ENCODE measurements at regions not wholly inside any gene's neighbourhood (a gene's known extent, or its start where the extent isn't known, plus 50 kb on each side); places are given as distances from the start of the nearest gene placed in this dataset.

DNA sequence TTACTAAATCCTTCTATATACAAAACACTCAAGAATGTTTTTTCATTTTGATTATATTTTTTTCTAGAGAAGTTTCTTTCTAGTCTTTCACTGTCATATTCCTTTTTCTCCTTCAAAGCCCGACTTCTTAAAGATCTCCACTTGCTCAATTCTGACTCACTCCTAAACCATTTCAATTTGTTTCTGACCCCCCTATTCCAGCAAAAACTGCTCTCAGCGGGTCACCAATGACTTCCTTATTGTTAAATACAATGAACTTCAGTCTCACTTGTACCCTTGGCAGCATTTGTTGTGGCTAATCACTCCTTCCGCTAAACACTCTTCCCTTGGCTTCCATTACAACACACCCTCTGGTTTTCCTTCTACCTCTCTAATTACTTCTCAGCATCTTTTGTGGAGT lies 111.1 kb upstream of the RBBP8 start:
- H3K79me2 ChIP-seq (ENCODE audit: control insufficient read depth, insufficient read depth, low read length), result no peaks in the 10 kb centered on the region
- WGBS (ENCODE audit: insufficient coverage, insufficient replicate concordance, low lambda C conversion rate, missing lambda C conversion rate), result 52% methylated on average over 3 of the region's 3 CpGs
- no peak overlapping the region for H3K27ac ChIP-seq (ENCODE audit: control insufficient read depth, insufficient read depth)
- ChIA-PET CTCF (interaction anchor here (1.0 to 2.1 kb wide), 8 partner anchors 8 to 666 kb away, joined by 3 to 12 read pairs (median 6); no protein-coding TSS in a partner anchor), SMC1A (ENCODE audit: uncharacterized antibody, unreplicated experiment) (interaction anchor here (1.2 to 5.8 kb wide), 5 partner anchors 8 to 161 kb away, joined by 4 to 25 read pairs (median 12); no protein-coding TSS in a partner anchor), POLR2A (no interaction called here), RAD21 (ENCODE audit: unreplicated experiment) (interaction anchor here (0.7 to 1.8 kb wide), 4 partner anchors 12 to 161 kb away, joined by 3 to 8 read pairs (median 4); no protein-coding TSS in a partner anchor)
- TF ChIP-seq CBX5 (IDR thresholded peaks at IDR 0.05; ENCODE audit: low read depth) (no peak), POLR2AphosphoS5 (IDR thresholded peaks at IDR 0.05; ENCODE audit: low read length) (no peak), FOXM1 (IDR thresholded peaks at IDR 0.05; ENCODE audit: low read depth, low read length) (no peak), MYB (IDR thresholded peaks at IDR 0.05; ENCODE audit: borderline replicate concordance, low read depth, low read length) (no peak), BHLHE40 (IDR thresholded peaks at IDR 0.05; ENCODE audit: borderline replicate concordance in 1 of 2, low read depth in 2 of 2, low read length in 1 of 2) (no peak), RFX5 (IDR thresholded peaks at IDR 0.05; ENCODE audit: low read depth, low read length) (no peak), HCFC1 (IDR thresholded peaks at IDR 0.05; ENCODE audit: low read length) (no peak), ZNF274 (IDR thresholded peaks at IDR 0.05; ENCODE audit: insufficient read depth, insufficient read length) (no peak), KLF5 (IDR thresholded peaks at IDR 0.05; ENCODE audit: partially characterized antibody) (no peak), CREM (IDR thresholded peaks at IDR 0.05; ENCODE audit: low read depth) (no peak)
- no peaks in the 10 kb centered on the region for H4K20me1 ChIP-seq (ENCODE audit: control insufficient read depth, insufficient read depth)
- H3K27me3 ChIP-seq (replicated peaks in 1 of 2; ENCODE audit: control insufficient read depth in 2 of 2, insufficient read depth in 2 of 2, low read length in 1 of 2), result no peaks in the 10 kb centered on the region
- H3K4me3 ChIP-seq, result no peak overlapping the region
- DNase-seq (ENCODE audit: low read depth, low spot score) (no peak), ATAC-seq (no peak), FAIRE-seq (no peak)
- H3K4me2 ChIP-seq (ENCODE audit: control insufficient read depth, insufficient read depth), result no peak overlapping the region
- H2AFZ ChIP-seq (ENCODE audit: control insufficient read depth, low read depth, low read length), result no peak overlapping the region
- H3K4me1 ChIP-seq (ENCODE audit: control insufficient read depth, insufficient read depth, low read length), result 0 out of 2 replicates have a peak, but pooled peaks cover 3% of the 10 kb centered on the region
- H3K9ac ChIP-seq (ENCODE audit: control insufficient read depth, insufficient read depth, low read length), result no peak overlapping the region
- no peaks in the 10 kb centered on the region for H3K36me3 ChIP-seq (ENCODE audit: control insufficient read depth in 2 of 2, insufficient read depth in 2 of 2, low read length in 1 of 2)
- in situ Hi-C loops (cut with MboI) (no loop called here), intact Hi-C loops (cut with micrococcal nuclease; ENCODE audit: unreplicated experiment) (no loop called here)
- no TSS peak for BruUV-seq (replicated peaks)
- no peaks in the 10 kb centered on the region for H3K9me3 ChIP-seq (replicated peaks; ENCODE audit: control insufficient read depth, insufficient read depth, low read length)

Data from GM12878 (cell line).